Activated naive CD8-positive, alpha-beta T cell treated with anti-CD3 and anti-CD28 coated beads, Interleukin-2, amount 10 ng/mL, durations not matched to agents 7 days and 5 days (primary cell): ENCODE measurements at regions not wholly inside any gene's neighbourhood (a gene's known extent, or its start where the extent isn't known, plus 50 kb on each side); places are given as distances from the start of the nearest gene placed in this dataset.
"Not testable (repeated sequence)": the region's sequence is repeated elsewhere in the genome, so short reads cannot be mapped to it uniquely, and the experiment has no call there.

Experiments
- ATAC-seq: fragments of 150-1000 bp; cut with Tn5 transposase; one replicate; pipeline ENCODE4 v1.10.0; 2021; ENCODE audit warnings: low read depth, moderate library complexity
- POLR2A ChIA-PET: fragments of 350-600 bp; sonication (Branson Sonifier 250); formaldehyde crosslinking; loops from one replicate; lab custom pipeline; 2021; ENCODE audit warnings: antibody characterized with exemption; lab: Charles Lee
- DNase-seq: peaks from one replicate; pipeline ENCODE4 v3.0.0; 2021
- H3K27ac Mint-ChIP-seq: one replicate; pipeline ENCODE4 v1.8.0; 2022; ENCODE audit warnings: mild to moderate bottlenecking, mixed read lengths
- H3K27me3 Mint-ChIP-seq: one replicate; pipeline ENCODE4 v1.8.0; 2022; ENCODE audit warnings: mild to moderate bottlenecking, moderate library complexity, mixed read lengths
- H3K36me3 Mint-ChIP-seq: one replicate; pipeline ENCODE4 v1.8.0; 2021; ENCODE audit warnings: mild to moderate bottlenecking, mixed read lengths
- H3K4me1 Mint-ChIP-seq: one replicate; pipeline ENCODE4 v1.8.0; 2021; ENCODE audit warnings: mixed read lengths
- H3K4me3 Mint-ChIP-seq: one replicate; pipeline ENCODE4 v1.8.0; 2022; ENCODE audit warnings: mild to moderate bottlenecking, moderate library complexity, mixed read lengths
- H3K9me3 Mint-ChIP-seq: one replicate; pipeline ENCODE4 v1.8.0; 2021; ENCODE audit warnings: mixed read lengths

DNA sequence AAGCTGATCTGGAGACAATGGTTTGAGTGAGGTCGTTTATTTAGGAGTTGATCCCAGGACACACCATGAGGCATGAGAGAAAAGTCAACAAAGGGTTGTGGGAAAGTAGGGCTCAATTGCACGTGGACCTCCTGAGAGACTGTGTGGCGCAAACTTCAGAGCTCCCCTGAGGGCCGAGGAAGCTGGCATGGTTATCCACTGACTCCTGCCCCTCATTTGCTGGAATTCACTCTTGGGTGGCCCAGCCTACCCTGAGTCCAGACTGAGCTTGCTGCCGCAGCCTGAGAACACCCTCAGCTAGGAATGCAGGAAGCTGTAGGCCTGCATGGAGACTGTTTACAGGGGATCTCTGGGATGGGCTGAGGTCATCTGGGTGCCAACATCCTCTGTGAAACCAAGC, 301.0 kb downstream of the RWDD3 start:
- POLR2A ChIA-PET = no interaction called here
- ATAC-seq = no peak
- Mint-ChIP-seq H3K4me3 (no peak overlapping the region), H3K9me3 (no peaks in the 10 kb centered on the region), H3K4me1 (no peaks in the 10 kb centered on the region), H3K27ac (no peak overlapping the region), H3K36me3 (no peaks in the 10 kb centered on the region), H3K27me3 (no peaks in the 10 kb centered on the region)
- DNase-seq = no peak

DNA sequence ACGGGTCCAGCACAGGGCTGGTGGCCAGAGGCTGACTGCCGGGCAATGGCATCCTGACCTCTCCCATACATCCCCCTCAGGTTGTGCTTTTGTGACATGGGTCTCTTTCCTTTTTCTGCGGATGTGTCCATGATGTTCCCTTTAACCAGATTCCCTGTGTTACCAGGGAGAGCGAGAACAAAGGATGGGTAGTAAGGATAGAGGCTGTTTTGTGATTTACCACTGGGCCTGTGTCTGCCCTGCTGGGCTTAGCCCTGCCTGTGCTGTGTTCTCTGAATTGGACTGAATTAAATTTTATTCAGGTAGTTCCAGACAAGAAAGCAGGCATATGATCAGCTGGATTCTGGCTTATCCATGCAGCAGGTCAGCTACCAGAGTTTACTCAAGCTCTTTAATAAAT, 301.6 kb downstream of the RWDD3 start:
- no peaks in the 10 kb centered on the region for H3K36me3 Mint-ChIP-seq
- no peaks in the 10 kb centered on the region for H3K27me3 Mint-ChIP-seq
- DNase-seq (no peak), ATAC-seq (no peak)
- H3K4me3 Mint-ChIP-seq = no peak overlapping the region
- POLR2A ChIA-PET = no interaction called here
- no peaks in the 10 kb centered on the region for H3K9me3 Mint-ChIP-seq
- no peak overlapping the region for H3K27ac Mint-ChIP-seq
- H3K4me1 Mint-ChIP-seq = no peaks in the 10 kb centered on the region

DNA sequence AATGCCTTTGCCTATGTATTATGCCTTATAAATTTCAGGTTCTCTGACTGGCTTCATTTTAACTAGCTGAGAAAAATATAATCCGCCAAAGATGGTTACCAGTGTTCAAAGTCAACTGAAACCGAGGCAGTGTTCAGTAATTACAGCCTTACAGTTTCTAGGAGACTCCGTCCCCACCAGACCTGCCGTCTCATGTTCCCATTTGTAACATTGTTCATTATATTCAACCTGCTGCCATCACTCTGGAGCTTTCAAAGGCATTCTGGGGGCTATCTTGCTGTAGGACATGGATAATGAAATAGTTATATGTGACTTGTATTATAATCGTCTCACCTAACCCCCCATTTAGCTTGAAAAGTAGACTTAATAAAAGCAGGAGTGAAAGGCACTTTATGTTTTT, 302.5 kb downstream of the RWDD3 start:
- ATAC-seq = no peak

DNA sequence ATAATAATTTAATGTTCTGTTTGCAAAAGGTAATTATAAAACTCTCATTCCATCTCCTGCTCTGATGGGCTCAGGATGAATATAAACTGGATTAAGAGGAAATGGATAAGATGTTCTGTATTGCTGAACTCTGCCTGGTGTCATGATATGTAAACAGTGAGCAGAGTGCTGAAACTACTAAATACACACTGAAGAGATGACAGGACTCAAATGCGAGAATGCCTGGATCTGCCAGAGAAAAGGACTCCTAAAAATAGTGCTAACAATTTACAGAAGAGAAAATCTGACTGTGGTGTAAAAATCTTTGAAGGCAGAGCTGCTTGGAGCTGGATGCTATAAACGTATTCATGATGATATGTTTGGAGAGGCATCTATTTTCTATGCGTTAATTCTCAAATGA, 303.2 kb downstream of the RWDD3 start:
- Mint-ChIP-seq H3K4me3 (no peak overlapping the region), H3K9me3 (no peaks in the 10 kb centered on the region), H3K27ac (no peak overlapping the region), H3K36me3 (no peaks in the 10 kb centered on the region), H3K4me1 (no peaks in the 10 kb centered on the region), H3K27me3 (no peaks in the 10 kb centered on the region)
- POLR2A ChIA-PET = no interaction called here
- no peak for DNase-seq
- ATAC-seq = no peak

More for the DNA sequence above, 302.5 kb downstream of the RWDD3 start:
- POLR2A ChIA-PET = no interaction called here
- H3K27me3 Mint-ChIP-seq = no peaks in the 10 kb centered on the region
- no peaks in the 10 kb centered on the region for H3K36me3 Mint-ChIP-seq
- no peaks in the 10 kb centered on the region for H3K4me1 Mint-ChIP-seq
- no peak for DNase-seq
- no peak overlapping the region for H3K4me3 Mint-ChIP-seq
- no peak overlapping the region for H3K27ac Mint-ChIP-seq
- no peaks in the 10 kb centered on the region for H3K9me3 Mint-ChIP-seq

DNA sequence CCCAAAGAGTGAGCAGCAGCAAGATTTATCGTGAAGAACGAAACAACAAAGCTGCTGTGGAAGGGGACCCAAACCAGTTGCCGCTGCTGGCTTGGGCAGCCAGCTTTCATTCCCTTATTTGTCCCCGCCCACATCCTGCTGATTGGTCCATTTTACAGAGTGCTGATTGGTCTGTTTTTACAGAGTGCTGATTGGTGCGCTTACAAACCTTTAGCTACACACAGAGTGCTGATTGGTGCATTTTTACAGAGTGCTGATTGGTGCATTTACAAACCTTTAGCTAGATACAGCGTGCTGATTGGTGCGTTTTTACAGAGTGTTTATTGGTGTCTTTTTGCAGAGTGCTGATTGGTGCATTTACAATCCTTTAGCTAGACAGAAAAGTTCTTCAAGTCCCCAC, 304.2 kb downstream of the RWDD3 start:
- ATAC-seq, H3K27me3 Mint-ChIP-seq, POLR2A ChIA-PET, H3K36me3 Mint-ChIP-seq, H3K27ac Mint-ChIP-seq, H3K4me3 Mint-ChIP-seq, DNase-seq, H3K4me1 Mint-ChIP-seq, H3K9me3 Mint-ChIP-seq: not testable (repeated sequence)

DNA sequence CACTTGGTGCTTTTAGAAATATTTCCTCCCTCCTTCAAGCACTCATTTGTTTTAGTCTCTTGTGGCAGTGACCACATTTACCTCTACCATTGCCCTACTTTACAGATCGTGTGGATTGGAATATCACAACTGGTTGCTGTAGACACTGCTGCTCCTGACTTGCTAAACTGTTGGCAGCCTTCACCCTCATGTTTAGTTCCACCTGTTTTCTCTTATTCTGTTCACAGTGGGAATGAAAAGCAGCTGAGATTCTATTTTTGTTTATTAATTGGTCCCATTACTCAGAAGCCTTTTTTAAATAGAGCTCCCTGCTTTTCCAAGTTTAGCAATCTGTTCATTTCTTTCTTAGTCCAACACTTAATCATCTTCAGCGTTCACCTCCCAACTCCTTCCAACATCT, 308.9 kb downstream of the RWDD3 start:
- Mint-ChIP-seq H3K36me3 (no peaks in the 10 kb centered on the region), H3K4me1 (no peaks in the 10 kb centered on the region), H3K27me3 (no peaks in the 10 kb centered on the region), H3K4me3 (no peak overlapping the region), H3K27ac (no peak overlapping the region), H3K9me3 (peaks cover 1% of the 10 kb centered on the region)
- DNase-seq = no peak
- ATAC-seq = no peak
- POLR2A ChIA-PET = no interaction called here

DNA sequence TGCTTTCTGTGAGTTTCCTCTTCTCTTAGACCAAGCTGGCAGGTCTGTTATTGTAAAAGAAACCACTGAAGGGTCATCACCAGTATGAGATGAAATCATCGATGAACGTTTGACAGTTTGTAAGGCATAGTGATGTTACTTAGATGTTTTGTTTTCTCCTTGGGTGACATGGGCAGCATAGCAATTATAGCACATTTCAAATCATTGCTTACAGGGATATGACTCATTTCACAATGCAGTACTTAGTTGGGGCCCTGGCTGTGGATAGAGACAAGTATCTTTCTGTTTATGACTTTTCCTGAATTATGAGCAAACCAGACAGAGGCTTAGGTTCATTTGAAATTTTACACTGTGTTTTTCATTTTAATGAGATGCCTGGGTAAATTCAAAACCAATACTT, 313.0 kb downstream of the RWDD3 start:
- H3K4me3 Mint-ChIP-seq = no peak overlapping the region
- no peaks in the 10 kb centered on the region for H3K27me3 Mint-ChIP-seq
- POLR2A ChIA-PET = no interaction called here
- H3K9me3 Mint-ChIP-seq = peaks cover 1% of the 10 kb centered on the region
- DNase-seq = no peak
- ATAC-seq = no peak
- no peak overlapping the region for H3K27ac Mint-ChIP-seq
- no peaks in the 10 kb centered on the region for H3K36me3 Mint-ChIP-seq
- H3K4me1 Mint-ChIP-seq = no peaks in the 10 kb centered on the region

DNA sequence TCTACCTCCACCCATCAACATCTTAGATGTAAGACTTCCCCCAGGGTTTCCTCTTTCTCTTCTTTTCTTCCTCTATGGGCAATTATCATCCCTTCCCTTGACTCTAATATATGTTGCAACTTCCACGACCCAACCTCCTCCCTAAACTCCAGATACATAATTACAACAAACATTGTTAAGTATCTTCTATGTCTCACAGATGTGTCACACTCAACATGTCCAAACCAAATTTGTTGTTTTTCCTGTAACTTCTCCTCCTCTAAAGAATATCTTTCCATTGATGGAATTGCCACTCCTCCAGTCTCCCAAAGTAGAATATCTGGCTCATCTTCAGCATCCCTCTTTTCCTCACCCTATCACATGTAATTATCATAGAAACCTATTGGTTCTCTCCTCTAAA, 314.2 kb downstream of the RWDD3 start:
- DNase-seq (no peak), ATAC-seq (no peak)
- no peak overlapping the region for H3K27ac Mint-ChIP-seq
- H3K36me3 Mint-ChIP-seq = no peaks in the 10 kb centered on the region
- H3K4me3 Mint-ChIP-seq = no peak overlapping the region
- POLR2A ChIA-PET = no interaction called here
- peaks cover 1% of the 10 kb centered on the region for H3K9me3 Mint-ChIP-seq
- H3K27me3 Mint-ChIP-seq = no peaks in the 10 kb centered on the region
- no peaks in the 10 kb centered on the region for H3K4me1 Mint-ChIP-seq

DNA sequence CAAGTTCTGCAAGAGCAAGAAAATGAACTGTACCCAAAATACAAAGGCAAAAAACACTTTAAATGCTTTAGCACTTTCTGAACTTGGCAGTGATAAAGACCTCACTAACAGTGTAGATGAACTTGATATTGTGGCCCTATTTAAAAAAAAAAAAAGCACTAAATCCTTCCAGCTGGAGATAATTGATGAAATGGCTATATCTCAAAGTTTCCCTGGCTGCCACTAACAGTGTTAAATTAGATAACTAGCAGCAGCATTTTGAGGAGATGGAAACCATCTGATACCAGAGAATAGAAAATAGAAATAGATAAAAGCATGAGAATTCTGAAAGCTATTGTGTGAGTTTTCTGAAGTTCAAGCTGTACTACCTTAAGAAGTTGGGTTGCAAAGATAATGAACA, 317.2 kb downstream of the RWDD3 start:
- Mint-ChIP-seq H3K27me3 (no peaks in the 10 kb centered on the region), H3K9me3 (peaks cover under 1% of the 10 kb centered on the region), H3K4me1 (no peaks in the 10 kb centered on the region), H3K4me3 (no peak overlapping the region), H3K36me3 (no peaks in the 10 kb centered on the region), H3K27ac (no peak overlapping the region)
- DNase-seq (no peak), ATAC-seq (no peak)
- POLR2A ChIA-PET = no interaction called here

DNA sequence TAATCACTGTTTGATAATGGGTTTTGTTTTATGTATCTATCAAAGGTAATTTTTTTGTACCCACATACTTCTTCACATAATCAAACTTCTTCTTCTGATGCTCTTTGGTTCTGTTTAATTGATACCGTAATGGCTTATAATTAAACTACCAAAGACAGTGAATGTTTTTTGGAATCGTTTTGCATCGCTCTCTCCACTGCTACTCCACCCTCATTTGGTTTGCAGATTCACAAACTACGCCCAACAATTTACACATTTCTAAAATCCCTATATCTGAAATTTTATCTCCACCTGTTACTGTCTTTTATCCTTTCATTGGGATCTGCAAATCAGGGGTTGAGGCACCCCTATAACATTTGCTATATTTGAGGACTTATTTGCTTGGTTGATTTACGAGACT, 319.6 kb downstream of the RWDD3 start:
- Mint-ChIP-seq H3K27me3 (no peaks in the 10 kb centered on the region), H3K9me3 (no peaks in the 10 kb centered on the region), H3K36me3 (no peaks in the 10 kb centered on the region), H3K4me3 (no peak overlapping the region), H3K4me1 (no peaks in the 10 kb centered on the region), H3K27ac (no peak overlapping the region)
- ATAC-seq (no peak), DNase-seq (no peak)
- POLR2A ChIA-PET = no interaction called here

DNA sequence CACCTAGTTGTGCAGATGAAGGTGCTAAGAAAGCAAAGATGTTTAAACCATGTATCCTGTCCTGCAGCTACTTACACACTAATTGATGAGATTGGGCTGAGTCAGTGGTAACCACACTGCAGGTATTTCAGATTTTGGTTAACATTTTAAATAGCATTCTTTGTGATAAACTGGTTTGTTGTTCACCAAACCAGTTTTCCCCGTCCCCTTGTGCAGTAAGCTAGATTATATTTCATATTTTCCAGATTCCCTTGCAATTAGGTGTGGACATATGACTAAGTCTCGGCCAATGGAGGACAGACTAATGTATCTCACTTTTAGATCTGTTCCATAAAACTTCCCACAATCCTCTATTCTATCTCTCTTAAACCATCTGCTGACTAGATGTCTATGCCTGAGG, 320.4 kb downstream of the RWDD3 start:
- DNase-seq (no peak), ATAC-seq (no peak)
- POLR2A ChIA-PET = no interaction called here
- Mint-ChIP-seq H3K27me3 (no peaks in the 10 kb centered on the region), H3K4me3 (no peak overlapping the region), H3K4me1 (no peaks in the 10 kb centered on the region), H3K9me3 (no peaks in the 10 kb centered on the region), H3K27ac (no peak overlapping the region), H3K36me3 (no peaks in the 10 kb centered on the region)

DNA sequence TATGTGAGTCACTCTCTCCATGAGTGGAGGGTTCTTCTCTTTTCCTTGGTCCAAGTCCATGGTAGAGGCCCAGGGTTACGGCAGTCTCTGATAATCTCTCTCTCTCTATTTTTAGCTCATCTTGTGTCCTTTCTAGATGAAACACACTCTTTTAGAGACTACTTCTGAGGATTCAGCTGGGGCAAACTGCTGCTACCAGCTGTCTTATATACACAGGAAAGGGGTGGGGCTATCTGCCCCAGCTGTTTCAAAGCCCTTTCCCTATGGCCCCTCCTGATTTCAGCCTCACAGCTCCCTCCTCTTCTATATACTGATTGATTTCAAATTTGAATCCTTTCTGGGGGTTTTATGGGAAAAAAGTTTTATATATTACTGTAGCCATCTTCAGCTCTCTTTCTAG, 324.8 kb downstream of the RWDD3 start:
- H3K4me1 Mint-ChIP-seq = no peaks in the 10 kb centered on the region
- POLR2A ChIA-PET = no interaction called here
- H3K27me3 Mint-ChIP-seq = no peaks in the 10 kb centered on the region
- no peak for DNase-seq
- ATAC-seq = no peak
- H3K27ac Mint-ChIP-seq = no peak overlapping the region
- no peaks in the 10 kb centered on the region for H3K9me3 Mint-ChIP-seq
- H3K36me3 Mint-ChIP-seq = no peaks in the 10 kb centered on the region
- H3K4me3 Mint-ChIP-seq = no peak overlapping the region

DNA sequence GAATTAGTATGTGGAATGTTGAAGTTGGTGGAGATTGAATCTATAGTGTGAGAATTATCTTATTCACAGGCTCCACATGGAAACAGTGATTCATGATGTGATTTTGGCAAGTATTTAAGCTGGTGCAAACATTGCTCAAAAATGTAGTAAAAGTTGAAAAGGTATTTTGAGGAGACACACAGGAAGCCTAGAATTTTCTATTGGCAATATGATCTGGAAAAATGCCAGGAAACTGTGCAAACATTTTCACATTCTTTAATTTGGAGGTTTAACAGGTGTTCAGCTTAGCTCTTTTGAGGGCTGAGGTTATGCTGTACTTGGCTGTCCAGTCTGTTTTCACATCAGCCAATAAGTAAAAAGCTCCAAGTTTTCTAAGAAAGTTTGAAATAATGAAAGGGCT, 327.3 kb downstream of the RWDD3 start:
- Mint-ChIP-seq H3K27me3 (no peaks in the 10 kb centered on the region), H3K36me3 (no peaks in the 10 kb centered on the region), H3K27ac (no peak overlapping the region), H3K4me3 (no peak overlapping the region), H3K9me3 (no peaks in the 10 kb centered on the region), H3K4me1 (no peaks in the 10 kb centered on the region)
- POLR2A ChIA-PET = no interaction called here
- DNase-seq (no peak), ATAC-seq (no peak)

DNA sequence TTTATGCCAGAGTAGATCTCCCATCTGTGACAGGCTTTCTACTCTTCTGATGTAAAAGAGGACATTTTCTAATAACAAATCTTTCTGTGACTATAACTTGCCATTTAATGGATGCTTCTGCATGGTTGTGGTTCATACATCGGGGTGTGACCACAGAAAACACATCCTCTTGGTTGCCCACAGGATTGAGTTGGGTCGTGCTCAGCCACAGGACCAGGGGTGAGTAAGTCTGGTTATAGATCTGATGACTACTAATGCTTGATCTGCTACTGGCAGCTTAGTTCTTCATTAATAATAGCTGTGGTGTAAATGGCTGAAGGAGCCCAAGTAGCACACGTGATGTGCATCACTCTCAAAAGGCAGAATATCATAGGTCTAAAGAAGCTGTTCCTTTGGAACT, 328.2 kb downstream of the RWDD3 start:
- no peak overlapping the region for H3K27ac Mint-ChIP-seq
- POLR2A ChIA-PET = no interaction called here
- ATAC-seq (no peak), DNase-seq (no peak)
- H3K9me3 Mint-ChIP-seq = no peaks in the 10 kb centered on the region
- no peaks in the 10 kb centered on the region for H3K36me3 Mint-ChIP-seq
- H3K4me1 Mint-ChIP-seq = no peaks in the 10 kb centered on the region
- no peaks in the 10 kb centered on the region for H3K27me3 Mint-ChIP-seq
- no peak overlapping the region for H3K4me3 Mint-ChIP-seq

DNA sequence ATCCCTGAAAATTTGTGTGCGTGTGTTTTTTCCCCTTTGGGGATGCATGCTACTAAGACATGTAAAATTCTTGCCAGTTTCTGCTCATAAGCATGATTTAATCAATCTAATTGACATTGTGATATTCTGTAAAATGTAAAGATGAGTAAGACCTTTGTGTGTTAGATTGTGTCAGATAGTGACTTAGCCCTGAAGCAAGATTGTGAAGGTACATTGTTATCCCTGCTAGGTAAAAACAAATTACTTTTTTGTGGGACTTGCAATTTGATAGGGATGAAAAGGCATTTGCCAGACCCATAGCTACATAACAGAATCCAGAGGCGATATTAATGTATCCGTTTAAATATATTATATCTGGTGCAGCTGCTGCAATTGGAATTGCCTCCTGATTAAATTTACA, 338.0 kb downstream of the RWDD3 start:
- H3K36me3 Mint-ChIP-seq = no peaks in the 10 kb centered on the region
- no peak overlapping the region for H3K4me3 Mint-ChIP-seq
- H3K27me3 Mint-ChIP-seq = no peaks in the 10 kb centered on the region
- H3K4me1 Mint-ChIP-seq = no peaks in the 10 kb centered on the region
- no peak for ATAC-seq
- H3K27ac Mint-ChIP-seq = no peak overlapping the region
- POLR2A ChIA-PET = no interaction called here
- no peaks in the 10 kb centered on the region for H3K9me3 Mint-ChIP-seq
- DNase-seq = no peak
